ENCODE measurements at regions not wholly inside any gene's neighbourhood (a gene's known extent, or its start where the extent isn't known, plus 50 kb on each side); places are given as distances from the start of the nearest gene placed in this dataset.

- Histone ChIP-seq H3K4ac (ENCODE audit: low read depth, low read length) (no peak overlapping the region), H3K18ac (ENCODE audit: low read depth, low read length) (no peak overlapping the region), H3K9me3 (ENCODE audit: control insufficient read depth, insufficient read depth, low read length) (peaks cover 6% of the 10 kb centered on the region; the same call in 1 of the 2 replicates), H3K4me2 (ENCODE audit: low read depth, low read length) (no peak overlapping the region), H3K9ac (ENCODE audit: low read depth, low read length) (no peak overlapping the region), H2AK5ac (ENCODE audit: low read depth, low read length) (no peak overlapping the region), H3K27ac (ENCODE audit: insufficient read depth, low read length) (no peak overlapping the region), H3K23ac (ENCODE audit: low read depth, low read length) (no peak overlapping the region), H4K20me1 (ENCODE audit: insufficient read depth, low read length) (no peaks in the 10 kb centered on the region), H2BK120ac (ENCODE audit: low read depth, low read length) (no peak overlapping the region), H3K27me3 (ENCODE audit: control insufficient read depth, insufficient read depth, low read length) (no peaks in the 10 kb centered on the region), H2BK20ac (ENCODE audit: low read depth, low read length) (no peak overlapping the region), H3K4me1 (ENCODE audit: control insufficient read depth, insufficient read depth, low read length) (no peaks in the 10 kb centered on the region), H4K8ac (ENCODE audit: low read depth in 2 of 2, low read length in 2 of 2) (no peak overlapping the region), H3K79me1 (ENCODE audit: low read depth in 1 of 2, low read length in 2 of 2) (no peaks in the 10 kb centered on the region), H3K4me3 (ENCODE audit: insufficient read depth, low read depth, low read length) (no peak overlapping the region), H2AFZ (replicated peaks; ENCODE audit: low read length, poor library complexity) (no peak overlapping the region), H3K56ac (ENCODE audit: extremely low read depth, insufficient read depth, low read length) (no peak overlapping the region), H4K91ac (ENCODE audit: insufficient read depth, low read depth, low read length) (no peak overlapping the region), H3K9me1 (ENCODE audit: insufficient read depth, low read length) (no peaks in the 10 kb centered on the region), H3K36me3 (ENCODE audit: control insufficient read depth, insufficient read depth, low read length) (no peaks in the 10 kb centered on the region), H3K14ac (replicated peaks; ENCODE audit: low read depth, low read length) (no peak overlapping the region), H2AK9ac (replicated peaks; ENCODE audit: low read depth, low read length, poor library complexity) (no peak overlapping the region), H2BK5ac (ENCODE audit: low read depth, low read length, poor library complexity, severe bottlenecking) (no peak overlapping the region), H2BK15ac (ENCODE audit: low read depth, low read length) (no peak overlapping the region), H4K5ac (ENCODE audit: low read depth, low read length) (no peak overlapping the region)
- CTCF ChIA-PET, result no interaction called here
- in situ Hi-C loops (cut with MboI; ENCODE audit: low sequenced_read_pairs) (no loop called here), intact Hi-C loops (cut with micrococcal nuclease) (no loop called here), dilution Hi-C loops (cut with HindIII; ENCODE audit: low sequenced_read_pairs, unreplicated experiment) (no loop called here)
- WGBS, 2 experiments (ENCODE audit: extremely low coverage in 2 of 2, insufficient read length in 1 of 2), result no CpG with 5 or more reads among the region's 3 CpGs
- no peak for DNase-seq
- no TSS peak for BruUV-seq (replicated peaks)
- POLR2A ChIA-PET (ENCODE audit: unreplicated experiment), result no interaction called here
- no peak for TF ChIP-seq CTCF (conservative IDR thresholded peaks at IDR 0.05; ENCODE audit: low read depth, low read length)
- no peak for TF ChIP-seq POLR2A (IDR thresholded peaks at IDR 0.05; ENCODE audit: low read depth, low read length)
- no peak for TF ChIP-seq MAFK (IDR thresholded peaks at IDR 0.05; ENCODE audit: low read depth, low read length)
- no peak for TF ChIP-seq CEBPB (IDR thresholded peaks at IDR 0.05; ENCODE audit: low read depth, low read length)
- no peak for TF ChIP-seq RAD21 (IDR thresholded peaks at IDR 0.05; ENCODE audit: low read length)
- no peak for TF ChIP-seq MXI1 (IDR thresholded peaks at IDR 0.05; ENCODE audit: borderline replicate concordance, low read depth, low read length)
- TF ChIP-seq USF2 (IDR thresholded peaks at IDR 0.05; ENCODE audit: low read depth, low read length), result no peak
- TF ChIP-seq NFE2L2 (IDR thresholded peaks at IDR 0.05; ENCODE audit: low read depth, low read length), result no peak
- TF ChIP-seq MAZ (IDR thresholded peaks at IDR 0.05; ENCODE audit: borderline replicate concordance, low read depth, low read length), result no peak
- TF ChIP-seq RCOR1 (IDR thresholded peaks at IDR 0.05; ENCODE audit: insufficient replicate concordance, low read length), result no peak
- TF ChIP-seq FOS (IDR thresholded peaks at IDR 0.05; ENCODE audit: low read depth, low read length), result no peak
- TF ChIP-seq SMC3 (IDR thresholded peaks at IDR 0.05; ENCODE audit: low read depth, low read length), result no peak
- no peak for TF ChIP-seq BHLHE40 (IDR thresholded peaks at IDR 0.05; ENCODE audit: low read depth, low read length)
- no peak for TF ChIP-seq CHD1 (IDR thresholded peaks at IDR 0.05; ENCODE audit: low read depth, low read length)
- TF ChIP-seq ELK1 (IDR thresholded peaks at IDR 0.05; ENCODE audit: borderline replicate concordance, low read depth, low read length), result no peak
- ATAC-seq (ENCODE audit: low read depth), result no peak
These were observed 394.1 kb upstream of the PHF14 start for GRCh38 chr7:10579561-10579960.

Data from IMR-90 (cell line).